ENCODE measurements at regions not wholly inside any gene's neighbourhood (a gene's known extent, or its start where the extent isn't known, plus 50 kb on each side); places are given as distances from the start of the nearest gene placed in this dataset.

GRCh38 chr10:83685458-83685857 lies 453.9 kb upstream of the GHITM start:
- H3K36me3 ChIP-seq (ENCODE audit: control insufficient read depth, insufficient read depth, low read length) = no peaks in the 10 kb centered on the region
- no peak overlapping the region for H3K4me3 ChIP-seq (ENCODE audit: low read depth, low read length)
- DNase-seq (ENCODE audit: low read depth) = no peak
- no peaks in the 10 kb centered on the region for H3K27me3 ChIP-seq (ENCODE audit: control insufficient read depth, insufficient read depth, low read length)
- TF ChIP-seq CTCF (IDR thresholded peaks at IDR 0.05; ENCODE audit: insufficient read depth, low read length, poor library complexity, severe bottlenecking) = no peak

GRCh38 chr10:83691791-83692596 lies 447.3 kb upstream of the GHITM start:
- H3K27me3 ChIP-seq (ENCODE audit: control insufficient read depth, insufficient read depth, low read length) = no peaks in the 10 kb centered on the region
- no peak overlapping the region for H3K4me3 ChIP-seq (ENCODE audit: low read depth, low read length)
- no peak for DNase-seq (ENCODE audit: low read depth)
- TF ChIP-seq CTCF (IDR thresholded peaks at IDR 0.05; ENCODE audit: insufficient read depth, low read length, poor library complexity, severe bottlenecking) = no peak
- H3K36me3 ChIP-seq (ENCODE audit: control insufficient read depth, insufficient read depth, low read length) = no peaks in the 10 kb centered on the region

- no peak overlapping the region for H3K4me3 ChIP-seq (ENCODE audit: low read depth, low read length)
- no peaks in the 10 kb centered on the region for H3K27me3 ChIP-seq (ENCODE audit: control insufficient read depth, insufficient read depth, low read length)
- H3K36me3 ChIP-seq (ENCODE audit: control insufficient read depth, insufficient read depth, low read length) = no peaks in the 10 kb centered on the region
- TF ChIP-seq CTCF (IDR thresholded peaks at IDR 0.05; ENCODE audit: insufficient read depth, low read length, poor library complexity, severe bottlenecking) = no peak
- DNase-seq (ENCODE audit: low read depth) = no peak
Observed at GRCh38 chr10:83698899-83699298, 440.4 kb upstream of the GHITM start.

GRCh38 chr10:83701799-83702198 lies 437.5 kb upstream of the GHITM start:
- Histone ChIP-seq H3K27me3 (ENCODE audit: control insufficient read depth, insufficient read depth, low read length) (no peaks in the 10 kb centered on the region), H3K4me3 (ENCODE audit: low read depth, low read length) (no peak overlapping the region), H3K36me3 (ENCODE audit: control insufficient read depth, insufficient read depth, low read length) (no peaks in the 10 kb centered on the region)
- TF ChIP-seq CTCF (IDR thresholded peaks at IDR 0.05; ENCODE audit: insufficient read depth, low read length, poor library complexity, severe bottlenecking) = no peak
- DNase-seq (ENCODE audit: low read depth) = no peak

- no peaks in the 10 kb centered on the region for H3K27me3 ChIP-seq (ENCODE audit: control insufficient read depth, insufficient read depth, low read length)
- H3K4me3 ChIP-seq (ENCODE audit: low read depth, low read length) = no peak overlapping the region
- no peak for TF ChIP-seq CTCF (IDR thresholded peaks at IDR 0.05; ENCODE audit: insufficient read depth, low read length, poor library complexity, severe bottlenecking)
- DNase-seq (ENCODE audit: low read depth) = no peak
- no peaks in the 10 kb centered on the region for H3K36me3 ChIP-seq (ENCODE audit: control insufficient read depth, insufficient read depth, low read length)
Observed at GRCh38 chr10:83702731-83703130, 436.6 kb upstream of the GHITM start.

- DNase-seq (ENCODE audit: low read depth) = no peak
- no peak overlapping the region for H3K4me3 ChIP-seq (ENCODE audit: low read depth, low read length)
- no peak for TF ChIP-seq CTCF (IDR thresholded peaks at IDR 0.05; ENCODE audit: insufficient read depth, low read length, poor library complexity, severe bottlenecking)
Observed at GRCh38 chr10:83706120-83706519, 433.2 kb upstream of the GHITM start.

More at GRCh38 chr10:83706120-83706519, 433.2 kb upstream of the GHITM start:
- Histone ChIP-seq H3K27me3 (ENCODE audit: control insufficient read depth, insufficient read depth, low read length) (no peaks in the 10 kb centered on the region), H3K36me3 (ENCODE audit: control insufficient read depth, insufficient read depth, low read length) (no peaks in the 10 kb centered on the region)

Data from kidney epithelial cell (primary cell).